Esophagus muscularis mucosa (tissue), 4 donors: ENCODE measurements at regions not wholly inside any gene's neighbourhood (a gene's known extent, or its start where the extent isn't known, plus 50 kb on each side); places are given as distances from the start of the nearest gene placed in this dataset.

ENCODE experiments used
- DNase-seq: peaks from one replicate; pipeline ENCODE4 v3.0.0-alpha.2; 2017; ENCODE audit errors: extremely low spot score
- H3K27ac ChIP-seq, 4 donors: fragments of 200-600 bp; sonication (generic); replicated peaks in 1 of 4; 1 replicate in 3 of 4; 2 replicates in 1 of 4; pipeline ENCODE4 v1.5.1; 2016 to 2019; ENCODE audit warnings: mild to moderate bottlenecking in 1 of 4
- H3K27me3 ChIP-seq, 4 donors: fragments of 200-600 bp; sonication (generic); one replicate each; pipeline versions ENCODE4 v1.5.1 to v1.6.0; 2016 to 2019
- H3K36me3 ChIP-seq, 4 donors: fragments of 200-600 bp; sonication (generic); one replicate each; pipeline ENCODE4 v1.5.1; 2016 to 2019
- H3K4me1 ChIP-seq, 4 donors: fragments of 200-600 bp; sonication (generic); one replicate each; pipeline ENCODE4 v1.5.1; 2016 to 2019
- H3K4me3 ChIP-seq, 4 donors: fragments of 200-600 bp; sonication (generic); 1 replicate in 2 of 4; 2 replicates in 2 of 4; pipeline ENCODE4 v1.5.1; 2016 to 2019; ENCODE audit warnings: mild to moderate bottlenecking in 4 of 4, moderate library complexity in 1 of 4
- H3K9me3 ChIP-seq, 4 donors: fragments of 200-600 bp; sonication (generic); 1 replicate in 3 of 4; 2 replicates in 1 of 4; pipeline ENCODE4 v1.5.1; 2016 to 2019
- CTCF ChIP-seq, 3 experiments: fragments of 200-600 bp in 2 of 3; fragments of 450-650 bp in 1 of 3; sonication (generic) in 2 of 3; IDR thresholded peaks; one replicate each; pipeline ENCODE4 v1.5.1; 2017 to 2019; ENCODE audit warnings: antibody characterized with exemption in 3 of 3, mild to moderate bottlenecking in 2 of 3, moderate library complexity in 1 of 3
- EP300 ChIP-seq: sonication (generic); formaldehyde crosslinking; IDR thresholded peaks from one replicate; pipeline ENCODE4 v1.6.1; 2017; ENCODE audit warnings: antibody characterized with exemption
- POLR2A ChIP-seq: fragments of 450-650 bp; IDR thresholded peaks from one replicate; pipeline ENCODE4 v1.6.1; 2017; ENCODE audit warnings: antibody characterized with exemption, moderate library complexity, mild to moderate bottlenecking, low read depth
- POLR2AphosphoS5 ChIP-seq, 2 donors: sonication (generic); formaldehyde crosslinking; IDR thresholded peaks; one replicate each; pipeline ENCODE4 v1.6.1; 2017; ENCODE audit warnings: antibody characterized with exemption in 2 of 2
- WGBS: methylation state at CpG from one replicate; pipeline ENCODE4 v1.1.5; 2018; 5-methylcytosine and 5-hydroxymethylcytosine counted together
- intact Hi-C: fragments of 100-400 bp; cut with DNase I; formaldehyde crosslinking; loops from one replicate; pipeline ENCODE4 v1.15.1; 2023

GRCh38 chr3:17941766-17942165 is 199.3 kb upstream of the TBC1D5 start:
- Histone ChIP-seq H3K27ac (no peak overlapping the region), H3K4me1 (no peaks in the 10 kb centered on the region), H3K9me3 (no peaks in the 10 kb centered on the region), H3K36me3 (no peaks in the 10 kb centered on the region), H3K27me3 (no peaks in the 10 kb centered on the region), H3K4me3 (no peak overlapping the region)
- intact Hi-C loops: no loop called here
- no peak for DNase-seq
- TF ChIP-seq CTCF (IDR thresholded peaks at IDR 0.05): no peak
- no peak for TF ChIP-seq POLR2A
- no peak for TF ChIP-seq EP300
- TF ChIP-seq POLR2AphosphoS5 (IDR thresholded peaks at IDR 0.05): no peak

- Histone ChIP-seq H3K4me3 (no peak overlapping the region), H3K27ac (no peak overlapping the region), H3K27me3 (no peaks in the 10 kb centered on the region), H3K4me1 (no peaks in the 10 kb centered on the region), H3K36me3 (no peaks in the 10 kb centered on the region), H3K9me3 (no peaks in the 10 kb centered on the region)
- 83% methylated on average over 2 of the region's 2 CpGs for WGBS
- DNase-seq: no peak
- TF ChIP-seq CTCF (IDR thresholded peaks at IDR 0.05) (no peak), EP300 (no peak), POLR2A (no peak), POLR2AphosphoS5 (IDR thresholded peaks at IDR 0.05) (no peak)
- intact Hi-C loops: no loop called here
These were observed 198.7 kb upstream of the TBC1D5 start for GRCh38 chr3:17941152-17941551.

GRCh38 chr3:17939157-17939556 is 196.7 kb upstream of the TBC1D5 start:
- Histone ChIP-seq H3K36me3 (no peaks in the 10 kb centered on the region), H3K4me1 (no peaks in the 10 kb centered on the region), H3K9me3 (no peaks in the 10 kb centered on the region), H3K27me3 (no peaks in the 10 kb centered on the region), H3K27ac (no peak overlapping the region), H3K4me3 (no peak overlapping the region)
- DNase-seq: no peak
- WGBS: 97% methylated on average over 15 of the region's 16 CpGs
- TF ChIP-seq POLR2A (no peak), CTCF (IDR thresholded peaks at IDR 0.05) (no peak), POLR2AphosphoS5 (IDR thresholded peaks at IDR 0.05) (no peak), EP300 (no peak)
- intact Hi-C loops: no loop called here

GRCh38 chr3:17938313-17938712 is 195.9 kb upstream of the TBC1D5 start:
- DNase-seq: no peak
- H3K27me3 ChIP-seq: no peaks in the 10 kb centered on the region
- H3K9me3 ChIP-seq: no peaks in the 10 kb centered on the region
- no peaks in the 10 kb centered on the region for H3K4me1 ChIP-seq
- TF ChIP-seq POLR2AphosphoS5 (IDR thresholded peaks at IDR 0.05) (no peak), CTCF (IDR thresholded peaks at IDR 0.05) (no peak)
- WGBS: 86% methylated on average over 3 of the region's 3 CpGs
- H3K4me3 ChIP-seq: no peak overlapping the region
- no peak overlapping the region for H3K27ac ChIP-seq
- H3K36me3 ChIP-seq: no peaks in the 10 kb centered on the region
- intact Hi-C loops: no loop called here

- WGBS: 85% methylated on average over 6 of the region's 6 CpGs
- Histone ChIP-seq H3K27me3 (no peaks in the 10 kb centered on the region), H3K9me3 (no peaks in the 10 kb centered on the region), H3K36me3 (no peaks in the 10 kb centered on the region), H3K27ac (no peak overlapping the region), H3K4me3 (no peak overlapping the region), H3K4me1 (no peaks in the 10 kb centered on the region)
- TF ChIP-seq CTCF (IDR thresholded peaks at IDR 0.05) (no peak), POLR2A (no peak), EP300 (no peak), POLR2AphosphoS5 (IDR thresholded peaks at IDR 0.05) (no peak)
- no peak for DNase-seq
- intact Hi-C loops: no loop called here
These were observed 194.5 kb upstream of the TBC1D5 start for GRCh38 chr3:17936736-17937480.
